ENCODE measurements at regions not wholly inside any gene's neighbourhood (a gene's known extent, or its start where the extent isn't known, plus 50 kb on each side); places are given as distances from the start of the nearest gene placed in this dataset.

GRCh38 chr10:44829426-44829825, 81.7 kb upstream of the TMEM72 start:
- TF ChIP-seq CTCF (conservative IDR thresholded peaks at IDR 0.05 in 1 of 2, IDR thresholded peaks at IDR 0.05 in 1 of 2; ENCODE audit: low read depth in 1 of 2, low read length in 2 of 2), result no peak
- no peak for TF ChIP-seq EZH2 (IDR thresholded peaks at IDR 0.05; ENCODE audit: low read length, missing control alignments)
